Endodermal cell (in vitro differentiated cells): ENCODE measurements at regions not wholly inside any gene's neighbourhood (a gene's known extent, or its start where the extent isn't known, plus 50 kb on each side); places are given as distances from the start of the nearest gene placed in this dataset.
A peak's percentile ranks its signal among the peaks of the same experiment; 100 is the strongest.
"Not testable (repeated sequence)": the region's sequence is repeated elsewhere in the genome, so short reads cannot be mapped to it uniquely, and the experiment has no call there.

Source experiments
- DNase-seq: peaks from one replicate; pipeline ENCODE4 v3.0.0-alpha.2; 2017
- H3K27ac ChIP-seq: 2 replicates; pipeline ENCODE4 v1.5.1; 2013; ENCODE audit warnings: mild to moderate bottlenecking, low read depth, low read length, moderate library complexity
- H3K27me3 ChIP-seq: 2 replicates; pipeline ENCODE4 v1.6.1; 2013; ENCODE audit warnings: mild to moderate bottlenecking, low read length, moderate library complexity; ENCODE audit not compliant: insufficient read depth, control insufficient read depth, poor library complexity, severe bottlenecking
- H3K36me3 ChIP-seq: 2 replicates; pipeline ENCODE4 v1.7.0; 2013; ENCODE audit warnings: mild to moderate bottlenecking, low read length, moderate library complexity; ENCODE audit not compliant: control insufficient read depth, insufficient read depth
- H3K4me1 ChIP-seq: one replicate; pipeline ENCODE4 v1.7.0; 2013; ENCODE audit warnings: low read length; ENCODE audit not compliant: control insufficient read depth, insufficient read depth
- H3K4me3 ChIP-seq: 2 replicates; pipeline ENCODE4 v1.5.1; 2013; ENCODE audit warnings: mild to moderate bottlenecking, low read length, moderate library complexity
- H3K9ac ChIP-seq: 2 replicates; pipeline ENCODE4 v1.6.1; 2013; ENCODE audit warnings: mild to moderate bottlenecking, low read length, moderate library complexity; ENCODE audit not compliant: poor library complexity, severe bottlenecking; ENCODE audit errors: extremely low read depth
- H3K9me3 ChIP-seq: 2 replicates; pipeline ENCODE4 v1.6.1; 2013; ENCODE audit warnings: mild to moderate bottlenecking, low read length, moderate library complexity; ENCODE audit not compliant: control insufficient read depth
- H3K27ac Mint-ChIP-seq: 2 replicates; pipeline ENCODE4 v1.8.0; 2020; ENCODE audit warnings: mixed read lengths
- H3K27me3 Mint-ChIP-seq: 2 replicates; pipeline ENCODE4 v1.8.0; 2021; ENCODE audit warnings: mild to moderate bottlenecking, mixed read lengths; ENCODE audit not compliant: insufficient read depth
- H3K36me3 Mint-ChIP-seq: 2 replicates; pipeline ENCODE4 v1.8.0; 2020; ENCODE audit warnings: low read depth, mixed read lengths
- H3K4me1 Mint-ChIP-seq: 2 replicates; pipeline ENCODE4 v1.8.0; 2020; ENCODE audit warnings: mixed read lengths
- H3K4me3 Mint-ChIP-seq: 2 replicates; pipeline ENCODE4 v1.8.0; 2020; ENCODE audit warnings: mild to moderate bottlenecking, moderate library complexity, mixed read lengths
- H3K9me3 Mint-ChIP-seq: 2 replicates; pipeline ENCODE4 v1.8.0; 2020; ENCODE audit warnings: mild to moderate bottlenecking, mixed read lengths
- WGBS, 2 experiments: methylation state at CpG; one replicate each; pipeline versions ENCODE4 v1.1.5 to v1.1.7; 2013; ENCODE audit warnings: missing lambda C conversion rate in 2 of 2, mixed read lengths in 1 of 2; ENCODE audit not compliant: insufficient coverage in 1 of 2, insufficient read length in 1 of 2; 5-methylcytosine and 5-hydroxymethylcytosine counted together
- TF ChIP-seq, protein P1 (sequence below): fragments of 200-600 bp; sonication (generic); conservative IDR thresholded peaks from 2 replicates; pipeline ENCODE4 v1.5.0; 2021; ENCODE audit warnings: antibody characterized with exemption, mild to moderate bottlenecking

DNA sequence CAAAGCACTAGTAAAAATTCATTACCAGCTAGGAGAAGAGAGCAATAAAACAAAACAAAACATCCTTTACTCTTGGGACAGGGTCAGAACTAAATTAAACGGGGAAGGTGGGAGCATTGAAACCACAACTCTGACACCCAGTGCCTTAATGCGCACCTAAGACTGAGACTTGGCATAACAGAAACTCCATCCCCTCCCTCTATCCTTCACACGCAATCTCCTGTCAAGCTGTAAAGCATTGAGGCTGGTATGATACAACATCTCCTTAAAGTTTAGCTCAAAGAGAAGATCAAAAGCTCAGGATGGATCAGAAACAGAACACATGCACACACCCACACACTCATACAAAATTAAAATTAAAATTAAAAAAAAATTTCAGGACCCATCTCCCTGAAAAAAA is 951.3 kb downstream of the STIM2 start:
- no peak overlapping the region for H3K27ac Mint-ChIP-seq
- Histone ChIP-seq H3K27ac (no peak overlapping the region), H3K36me3 (no peaks in the 10 kb centered on the region)

DNA sequence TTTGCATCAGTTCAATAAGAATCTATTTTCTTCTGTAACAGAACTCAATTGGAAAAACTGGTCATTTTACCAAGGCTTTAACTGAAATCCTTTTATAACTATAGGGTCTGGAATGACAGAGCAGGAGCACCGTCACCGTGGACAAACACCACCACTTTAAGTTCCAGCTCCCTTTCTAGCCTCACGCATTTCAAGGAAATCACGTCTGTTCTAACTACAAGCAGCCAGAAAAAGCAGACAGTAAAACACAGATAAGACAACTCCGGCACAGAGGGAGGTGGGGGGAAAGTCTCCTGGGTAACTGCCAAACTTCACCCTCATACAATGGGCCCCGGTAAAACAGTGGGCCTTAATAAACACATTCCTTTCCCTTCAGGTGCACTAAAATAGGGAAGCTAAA is 952.6 kb downstream of the STIM2 start:
- H3K9ac ChIP-seq, H3K4me1 Mint-ChIP-seq, H3K27me3 Mint-ChIP-seq, H3K36me3 Mint-ChIP-seq, H3K27me3 ChIP-seq, H3K36me3 ChIP-seq, H3K4me1 ChIP-seq, H3K27ac Mint-ChIP-seq, H3K4me3 ChIP-seq, DNase-seq, H3K4me3 Mint-ChIP-seq, H3K27ac ChIP-seq: not testable (repeated sequence)
- 96% methylated on average over 6 of the region's 6 CpGs; no CpG with 5 or more reads in 1 of the 2 experiments for WGBS, 2 experiments
- H3K9me3 ChIP-seq, result peaks cover 17% of the 10 kb centered on the region
- peaks cover 29% of the 10 kb centered on the region for H3K9me3 Mint-ChIP-seq

More for the DNA sequence above, 951.3 kb downstream of the STIM2 start:
- Histone ChIP-seq H3K9me3 (peaks cover 4% of the 10 kb centered on the region), H3K4me1 (no peaks in the 10 kb centered on the region), H3K27me3 (no peaks in the 10 kb centered on the region), H3K9ac (no peak overlapping the region), H3K4me3 (no peak overlapping the region)
- no peaks in the 10 kb centered on the region for H3K27me3 Mint-ChIP-seq
- H3K4me3 Mint-ChIP-seq, result no peak overlapping the region
- H3K9me3 Mint-ChIP-seq, result peaks cover 17% of the 10 kb centered on the region
- H3K36me3 Mint-ChIP-seq, result no peaks in the 10 kb centered on the region
- WGBS, 2 experiments, result 95% methylated on average over 3 of the region's 3 CpGs; no CpG with 5 or more reads in 1 of the 2 experiments
- peaks cover 9% of the 10 kb centered on the region for H3K4me1 Mint-ChIP-seq
- TF ChIP-seq, protein P1, sequence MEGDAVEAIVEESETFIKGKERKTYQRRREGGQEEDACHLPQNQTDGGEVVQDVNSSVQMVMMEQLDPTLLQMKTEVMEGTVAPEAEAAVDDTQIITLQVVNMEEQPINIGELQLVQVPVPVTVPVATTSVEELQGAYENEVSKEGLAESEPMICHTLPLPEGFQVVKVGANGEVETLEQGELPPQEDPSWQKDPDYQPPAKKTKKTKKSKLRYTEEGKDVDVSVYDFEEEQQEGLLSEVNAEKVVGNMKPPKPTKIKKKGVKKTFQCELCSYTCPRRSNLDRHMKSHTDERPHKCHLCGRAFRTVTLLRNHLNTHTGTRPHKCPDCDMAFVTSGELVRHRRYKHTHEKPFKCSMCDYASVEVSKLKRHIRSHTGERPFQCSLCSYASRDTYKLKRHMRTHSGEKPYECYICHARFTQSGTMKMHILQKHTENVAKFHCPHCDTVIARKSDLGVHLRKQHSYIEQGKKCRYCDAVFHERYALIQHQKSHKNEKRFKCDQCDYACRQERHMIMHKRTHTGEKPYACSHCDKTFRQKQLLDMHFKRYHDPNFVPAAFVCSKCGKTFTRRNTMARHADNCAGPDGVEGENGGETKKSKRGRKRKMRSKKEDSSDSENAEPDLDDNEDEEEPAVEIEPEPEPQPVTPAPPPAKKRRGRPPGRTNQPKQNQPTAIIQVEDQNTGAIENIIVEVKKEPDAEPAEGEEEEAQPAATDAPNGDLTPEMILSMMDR, result no peak
- DNase-seq, result no peak

DNA sequence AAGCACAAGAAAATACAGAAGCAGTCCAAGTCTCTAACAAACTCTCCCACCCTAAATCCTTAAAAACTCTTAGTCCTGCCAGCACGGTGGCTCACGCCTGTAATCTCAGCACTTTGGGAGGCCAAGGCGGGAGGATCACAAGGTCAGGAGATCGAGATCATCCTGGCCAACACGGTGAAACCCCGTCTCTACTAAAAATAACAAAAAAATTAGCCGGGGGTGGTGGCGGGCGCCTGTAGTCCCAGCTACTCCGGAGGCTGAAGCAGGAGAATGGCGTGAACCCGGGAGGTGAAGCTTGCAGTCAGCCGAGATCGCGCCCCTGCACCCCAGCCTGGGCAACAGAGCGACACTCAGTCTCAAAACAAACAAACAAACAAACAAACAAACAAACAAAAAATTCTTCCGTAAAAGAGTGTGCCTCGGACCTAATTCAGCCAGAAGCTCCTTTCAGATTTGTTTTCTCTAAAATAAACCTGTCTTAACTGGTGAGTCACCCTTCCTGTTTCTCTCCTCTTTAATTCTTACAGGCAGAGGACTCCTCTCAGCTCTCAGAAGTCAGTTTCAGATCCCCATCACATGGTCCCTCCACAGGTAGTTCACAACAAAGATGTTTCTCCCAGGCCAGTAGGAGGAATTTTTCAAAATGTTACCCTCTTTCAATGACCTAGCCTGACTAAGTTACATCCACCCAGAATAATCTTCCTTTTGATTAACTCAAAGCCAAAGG is 953.2 kb downstream of the STIM2 start:
- not testable (repeated sequence) for DNase-seq, H3K27ac ChIP-seq, H3K4me3 Mint-ChIP-seq, H3K4me1 Mint-ChIP-seq, H3K27me3 ChIP-seq, H3K4me1 ChIP-seq, H3K27me3 Mint-ChIP-seq, H3K36me3 Mint-ChIP-seq, H3K36me3 ChIP-seq, H3K9ac ChIP-seq, H3K4me3 ChIP-seq
- 94 to 95% methylated on average over 3 to 18 of the region's 18 CpGs for WGBS, 2 experiments
- H3K27ac Mint-ChIP-seq, result peak overlapping the region; percentile 21
- peaks cover 33% of the 10 kb centered on the region for H3K9me3 Mint-ChIP-seq
- peaks cover 19% of the 10 kb centered on the region for H3K9me3 ChIP-seq

DNA sequence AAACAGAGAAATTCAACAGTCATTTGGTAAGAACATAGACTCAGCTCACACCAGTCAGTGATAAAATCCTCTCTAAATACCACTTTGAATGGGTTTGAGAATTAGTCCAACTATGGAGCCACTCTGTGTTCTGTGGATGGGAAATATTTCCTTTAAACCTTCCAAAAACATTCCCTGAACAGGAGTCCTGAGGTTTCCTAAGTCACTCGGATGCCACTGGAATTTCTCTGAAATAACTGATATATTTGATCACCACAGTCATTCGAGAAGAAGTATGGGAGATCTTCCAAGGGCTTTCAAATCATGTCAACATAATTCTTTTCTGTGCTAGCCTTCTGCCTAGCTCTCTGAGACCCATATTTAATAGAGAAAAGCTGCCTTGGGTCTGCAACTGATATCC is 958.6 kb downstream of the STIM2 start:
- no peak for DNase-seq
- H3K9me3 ChIP-seq, result peaks cover 19% of the 10 kb centered on the region
- Mint-ChIP-seq H3K4me1 (peaks cover 8% of the 10 kb centered on the region), H3K9me3 (peaks cover 25% of the 10 kb centered on the region), H3K4me3 (no peak overlapping the region), H3K36me3 (no peaks in the 10 kb centered on the region), H3K27me3 (no peaks in the 10 kb centered on the region), H3K27ac (no peak overlapping the region)
- no peak overlapping the region for H3K9ac ChIP-seq
- H3K27ac ChIP-seq, result no peak overlapping the region
- TF ChIP-seq, protein P1, result no peak
- H3K27me3 ChIP-seq, result no peaks in the 10 kb centered on the region
- no peaks in the 10 kb centered on the region for H3K4me1 ChIP-seq
- no peaks in the 10 kb centered on the region for H3K36me3 ChIP-seq
- H3K4me3 ChIP-seq, result no peak overlapping the region
- 94 to 100% methylated on average over 1 to 2 of the region's 2 CpGs for WGBS, 2 experiments
